Stimulated activated CD4-positive, alpha-beta T cell treated with anti-CD3 and anti-CD28 coated beads, Interleukin-2, amount 100 ng/mL, for 48 hours (primary cell): ENCODE measurements at regions not wholly inside any gene's neighbourhood (a gene's known extent, or its start where the extent isn't known, plus 50 kb on each side); places are given as distances from the start of the nearest gene placed in this dataset.

Experiments used
- DNase-seq, 2 donors: peaks; one replicate each; pipeline ENCODE4 v3.0.0-alpha.2; 2020

DNA sequence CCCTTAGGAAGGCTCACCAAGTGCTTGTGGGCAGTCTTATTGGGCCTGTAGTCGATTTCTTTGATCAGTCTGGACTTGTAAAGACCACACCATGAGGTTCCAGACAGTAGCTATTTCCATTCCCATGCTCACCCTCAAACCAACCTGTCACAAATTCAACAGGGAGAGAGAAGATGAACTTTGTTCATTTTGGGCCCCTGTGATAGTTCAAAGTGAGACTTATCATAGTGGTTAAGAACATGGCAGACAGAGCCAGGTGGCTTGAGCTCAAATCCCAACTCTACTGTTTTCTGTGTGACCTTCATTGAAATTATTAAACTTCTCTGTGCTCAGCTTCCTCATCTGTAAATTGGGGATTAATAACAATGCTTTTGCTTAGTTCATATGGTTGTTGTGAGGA, 53.9 kb upstream of the CTLA4 start:
- DNase-seq, result no peak

- DNase-seq, result peak; percentile 40
Observed at GRCh38 chr2:203814661-203815540, 52.7 kb upstream of the CTLA4 start.

DNA sequence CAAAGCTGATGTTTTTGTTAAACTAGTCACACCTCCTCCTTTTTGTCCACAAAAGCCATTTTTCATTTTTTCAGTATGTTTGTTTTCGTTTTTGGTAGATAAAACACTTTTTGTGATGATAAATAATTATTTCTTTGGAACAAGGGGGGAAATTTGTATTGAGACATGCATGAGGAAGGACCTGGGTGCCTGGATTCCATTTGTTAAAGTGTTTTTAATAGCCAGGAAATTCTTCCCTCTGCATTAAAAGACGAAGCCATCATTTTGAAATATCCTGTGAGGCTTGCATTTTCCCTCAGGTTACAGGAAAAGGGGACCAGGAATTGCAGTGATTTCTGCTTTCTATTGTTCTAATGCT, 52.1 kb upstream of the CTLA4 start:
- no peak for DNase-seq

DNA sequence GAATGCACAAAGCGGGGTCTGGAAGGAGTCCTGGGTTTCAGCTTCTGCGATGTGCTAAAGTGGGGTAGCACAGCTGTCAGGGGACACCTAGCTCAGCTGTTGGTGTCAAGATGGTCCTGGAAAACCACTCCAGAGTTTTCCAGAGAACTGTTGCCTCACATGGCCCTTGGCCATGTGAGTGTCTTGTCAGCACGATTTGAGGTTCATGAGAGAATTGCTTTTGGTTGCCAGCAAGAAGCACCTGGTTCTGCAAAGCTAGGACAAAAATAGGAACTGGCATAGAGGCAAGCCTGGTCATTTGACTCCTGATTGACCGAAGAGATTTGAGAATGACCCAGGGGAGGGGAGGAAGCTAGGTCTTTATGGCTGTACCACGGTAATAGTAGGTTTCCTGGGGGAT, 50.4 kb upstream of the CTLA4 start:
- no peak for DNase-seq
